ENCODE measurements at regions not wholly inside any gene's neighbourhood (a gene's known extent, or its start where the extent isn't known, plus 50 kb on each side); places are given as distances from the start of the nearest gene placed in this dataset.

DNA sequence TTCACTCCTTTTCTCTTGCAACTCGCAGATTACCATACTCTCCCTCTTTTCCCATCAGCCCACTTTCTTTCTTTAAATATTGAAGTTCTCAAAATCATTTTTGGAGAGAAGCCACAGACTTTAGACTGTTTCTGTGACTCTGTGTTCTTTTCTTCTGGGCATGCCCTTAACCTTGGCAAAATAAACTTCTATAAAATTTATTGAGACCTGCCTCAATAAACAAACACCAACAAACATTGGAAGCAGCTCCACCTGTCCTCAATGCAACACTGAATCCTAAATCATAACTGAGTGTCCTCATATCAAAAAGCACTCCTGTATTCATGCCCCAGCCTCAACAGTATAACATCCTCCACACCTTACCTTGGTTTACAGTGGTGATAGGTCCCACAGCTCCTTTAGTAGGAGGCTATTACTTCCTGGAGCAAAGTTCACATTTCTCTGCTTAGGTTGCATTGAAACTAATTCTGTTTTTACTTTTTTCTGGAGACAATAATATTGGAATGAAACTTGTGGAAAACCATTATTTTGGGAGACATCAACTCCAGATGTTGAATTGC is 320.0 kb upstream of the LRRC4C start:
- no peak for TF ChIP-seq POLR2A (IDR thresholded peaks at IDR 0.05)
- TF ChIP-seq, protein P1, sequence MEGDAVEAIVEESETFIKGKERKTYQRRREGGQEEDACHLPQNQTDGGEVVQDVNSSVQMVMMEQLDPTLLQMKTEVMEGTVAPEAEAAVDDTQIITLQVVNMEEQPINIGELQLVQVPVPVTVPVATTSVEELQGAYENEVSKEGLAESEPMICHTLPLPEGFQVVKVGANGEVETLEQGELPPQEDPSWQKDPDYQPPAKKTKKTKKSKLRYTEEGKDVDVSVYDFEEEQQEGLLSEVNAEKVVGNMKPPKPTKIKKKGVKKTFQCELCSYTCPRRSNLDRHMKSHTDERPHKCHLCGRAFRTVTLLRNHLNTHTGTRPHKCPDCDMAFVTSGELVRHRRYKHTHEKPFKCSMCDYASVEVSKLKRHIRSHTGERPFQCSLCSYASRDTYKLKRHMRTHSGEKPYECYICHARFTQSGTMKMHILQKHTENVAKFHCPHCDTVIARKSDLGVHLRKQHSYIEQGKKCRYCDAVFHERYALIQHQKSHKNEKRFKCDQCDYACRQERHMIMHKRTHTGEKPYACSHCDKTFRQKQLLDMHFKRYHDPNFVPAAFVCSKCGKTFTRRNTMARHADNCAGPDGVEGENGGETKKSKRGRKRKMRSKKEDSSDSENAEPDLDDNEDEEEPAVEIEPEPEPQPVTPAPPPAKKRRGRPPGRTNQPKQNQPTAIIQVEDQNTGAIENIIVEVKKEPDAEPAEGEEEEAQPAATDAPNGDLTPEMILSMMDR (IDR thresholded peaks at IDR 0.05 in 4 of 5, conservative IDR thresholded peaks at IDR 0.05 in 1 of 5): no peak
